Nucleus accumbens (tissue), 56 donors: ENCODE measurements at regions not wholly inside any gene's neighbourhood (a gene's known extent, or its start where the extent isn't known, plus 50 kb on each side); places are given as distances from the start of the nearest gene placed in this dataset.
"Not testable (repeated sequence)": the region's sequence is repeated elsewhere in the genome, so short reads cannot be mapped to it uniquely, and the experiment has no call there.

Source experiments
- DNase-seq, 56 donors: peaks; one replicate each; lab custom pipeline; 2025; lab: John Stamatoyannopoulos, UW

- no peak for DNase-seq
These were observed 230.2 kb downstream of the KCNE4 start for GRCh38 chr2:223282221-223282620.

- no peak for DNase-seq
These were observed 231.3 kb downstream of the KCNE4 start for GRCh38 chr2:223283329-223283728.

- DNase-seq, result no peak
These were observed 231.8 kb downstream of the KCNE4 start for GRCh38 chr2:223283771-223284170.

- no peak for DNase-seq
These were observed 233.6 kb downstream of the KCNE4 start for GRCh38 chr2:223285370-223286265.

- no peak for DNase-seq
These were observed 242.8 kb downstream of the KCNE4 start for GRCh38 chr2:223294756-223295155.

GRCh38 chr2:223297788-223298187, 245.8 kb downstream of the KCNE4 start:
- DNase-seq, result peak in 26 of 56 donors; percentile 2 to 73 (median 15)

- not testable (repeated sequence) for DNase-seq
These were observed 246.3 kb downstream of the KCNE4 start for GRCh38 chr2:223298329-223298728.

GRCh38 chr2:223300326-223300725, 248.3 kb downstream of the KCNE4 start:
- DNase-seq, result no peak

- no peak for DNase-seq
These were observed 254.4 kb downstream of the KCNE4 start for GRCh38 chr2:223306371-223306770.

- DNase-seq, result no peak
These were observed 260.1 kb downstream of the KCNE4 start for GRCh38 chr2:223311889-223312680.

GRCh38 chr2:223313101-223313500, 261.1 kb downstream of the KCNE4 start:
- DNase-seq, result no peak

- no peak for DNase-seq
These were observed 262.8 kb downstream of the KCNE4 start for GRCh38 chr2:223314811-223315210.

- DNase-seq, result no peak
These were observed 263.8 kb downstream of the KCNE4 start for GRCh38 chr2:223315813-223316212.

GRCh38 chr2:223316342-223316741, 264.4 kb downstream of the KCNE4 start:
- DNase-seq, result no peak

- DNase-seq, result no peak
These were observed 267.6 kb downstream of the KCNE4 start for GRCh38 chr2:223319601-223320000.

GRCh38 chr2:223324402-223324801, 272.4 kb downstream of the KCNE4 start:
- DNase-seq, result no peak

GRCh38 chr2:223328578-223328977, 273.6 kb downstream of the SCG2 start:
- no peak for DNase-seq

GRCh38 chr2:223330747-223331146, 271.4 kb downstream of the SCG2 start:
- not testable (repeated sequence) for DNase-seq

GRCh38 chr2:223338016-223338415, 264.1 kb downstream of the SCG2 start:
- no peak for DNase-seq

- no peak for DNase-seq
These were observed 245.1 kb downstream of the SCG2 start for GRCh38 chr2:223357076-223357475.

- no peak for DNase-seq
These were observed 239.1 kb downstream of the SCG2 start for GRCh38 chr2:223363085-223363484.
